AG09319 (cell line): ENCODE measurements at regions not wholly inside any gene's neighbourhood (a gene's known extent, or its start where the extent isn't known, plus 50 kb on each side); places are given as distances from the start of the nearest gene placed in this dataset.

ENCODE experiments used
- DNase-seq: peaks from one replicate; pipeline ENCODE4 v3.0.0-alpha.2; 2010; ENCODE audit warnings: low read depth; ENCODE audit errors: extremely low read depth
- CTCF ChIP-seq: IDR thresholded peaks from 2 replicates; pipeline ENCODE4 v1.5.1; 2011; ENCODE audit warnings: low read depth, mild to moderate bottlenecking, inconsistent platforms, low read length, moderate library complexity

- no peak for DNase-seq
- TF ChIP-seq CTCF, result no peak
Observed at GRCh38 chr10:28774051-28774995, 97.0 kb downstream of the BAMBI start.

GRCh38 chr10:28775773-28776172 lies 98.5 kb downstream of the BAMBI start:
- no peak for TF ChIP-seq CTCF
- no peak for DNase-seq

- no peak for TF ChIP-seq CTCF
- no peak for DNase-seq
Observed at GRCh38 chr10:28776519-28776918, 99.2 kb downstream of the BAMBI start.

GRCh38 chr10:28777911-28778310 lies 100.6 kb downstream of the BAMBI start:
- TF ChIP-seq CTCF, result no peak
- no peak for DNase-seq

- no peak for DNase-seq
- no peak for TF ChIP-seq CTCF
Observed at GRCh38 chr10:28778524-28778923, 101.2 kb downstream of the BAMBI start.

GRCh38 chr10:28781296-28781695 lies 104.0 kb downstream of the BAMBI start:
- TF ChIP-seq CTCF, result no peak
- DNase-seq, result no peak

- TF ChIP-seq CTCF, result no peak
- no peak for DNase-seq
Observed at GRCh38 chr10:28783087-28783486, 105.8 kb downstream of the BAMBI start.
